ENCODE measurements at regions not wholly inside any gene's neighbourhood (a gene's known extent, or its start where the extent isn't known, plus 50 kb on each side); places are given as distances from the start of the nearest gene placed in this dataset.
A peak's percentile ranks its signal among the peaks of the same experiment; 100 is the strongest.
"Not testable (repeated sequence)": the region's sequence is repeated elsewhere in the genome, so short reads cannot be mapped to it uniquely, and the experiment has no call there.

DNA sequence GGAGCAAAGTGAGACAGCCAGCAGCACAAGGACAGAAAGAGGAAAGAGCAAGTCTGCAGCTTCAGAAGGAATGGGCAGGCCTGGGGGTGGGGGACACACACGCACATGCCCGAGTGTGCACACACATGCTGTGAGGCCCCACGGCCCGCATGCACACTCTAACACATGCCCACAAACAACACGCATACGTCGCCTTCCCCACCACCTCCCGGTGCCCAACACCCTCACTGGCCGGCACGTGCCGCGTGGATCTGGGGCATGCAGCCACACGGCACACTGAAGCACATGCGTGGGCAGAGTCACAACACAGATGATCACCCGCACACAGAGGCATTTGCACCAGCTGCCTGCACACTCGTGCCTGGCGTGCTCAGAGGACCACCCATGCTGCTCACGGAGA is 161.5 kb downstream of the GOLGA6L4 start:
- FAIRE-seq; H3K4me3 ChIP-seq (ENCODE audit: extremely low read depth in 1 of 4, insufficient read depth in 2 of 4, low read depth in 3 of 4, low read length in 4 of 4); H3K23ac ChIP-seq (ENCODE audit: insufficient read length); H3K4ac ChIP-seq (replicated peaks; ENCODE audit: insufficient read length, low read depth, low read length); H2BK15ac ChIP-seq (ENCODE audit: low read length); POLR2A ChIA-PET (ENCODE audit: partially characterized antibody); H3K4me2 ChIP-seq (ENCODE audit: insufficient read depth in 1 of 2, low read depth in 2 of 2, low read length in 2 of 2); H3K27ac ChIP-seq (ENCODE audit: low read depth, low read length); H3K23me2 ChIP-seq (ENCODE audit: low read depth, low read length); H3K56ac ChIP-seq (replicated peaks; ENCODE audit: insufficient read length, low read depth, low read length); H3K14ac ChIP-seq (ENCODE audit: insufficient read length); H4K91ac ChIP-seq (replicated peaks; ENCODE audit: insufficient read length, low read length); H3K36me3 ChIP-seq (ENCODE audit: control insufficient read depth in 2 of 4, insufficient read depth in 4 of 4, low read length in 3 of 4); H3K4me1 ChIP-seq (replicated peaks in 1 of 4; ENCODE audit: control insufficient read depth in 3 of 4, insufficient read depth in 4 of 4, low read length in 3 of 4); H3K18ac ChIP-seq (ENCODE audit: extremely low read depth, low read length); H4K20me1 ChIP-seq (replicated peaks in 1 of 2; ENCODE audit: control insufficient read depth in 1 of 2, insufficient read depth in 2 of 2, low read length in 2 of 2); H4K5ac ChIP-seq (ENCODE audit: insufficient read length, low read depth, low read length); H2AFZ ChIP-seq (ENCODE audit: low read length); CTCF ChIA-PET (ENCODE audit: partially characterized antibody); H2BK120ac ChIP-seq (replicated peaks; ENCODE audit: low read depth, low read length); H2BK20ac ChIP-seq (ENCODE audit: low read length); H3K79me1 ChIP-seq (ENCODE audit: low read depth, low read length); H2AK5ac ChIP-seq (ENCODE audit: low read depth, low read length); H3K27me3 ChIP-seq (replicated peaks in 1 of 4; ENCODE audit: control insufficient read depth in 3 of 4, extremely low read depth in 1 of 4, insufficient read depth in 3 of 4, low read length in 3 of 4); H4K8ac ChIP-seq (ENCODE audit: extremely low read depth, insufficient read depth, low read length); H3K9me3 ChIP-seq (ENCODE audit: insufficient read depth in 2 of 2, low read depth in 1 of 2, low read length in 1 of 2); H2BK5ac ChIP-seq (ENCODE audit: low read depth, low read length); H2BK12ac ChIP-seq (ENCODE audit: low read depth, low read length); H3K9ac ChIP-seq (replicated peaks in 1 of 4; ENCODE audit: extremely low read depth in 1 of 4, low read depth in 3 of 4, low read length in 3 of 4); H3K79me2 ChIP-seq (ENCODE audit: control insufficient read depth in 1 of 2, insufficient read depth in 2 of 2, low read length in 2 of 2): not testable (repeated sequence)
- 100% methylated on average over 7 of the region's 18 CpGs; no CpG with 5 or more reads in 1 of the 2 experiments for WGBS, 2 experiments (ENCODE audit: extremely low coverage in 1 of 2, insufficient coverage in 1 of 2, insufficient read length in 1 of 2, insufficient replicate concordance in 2 of 2, low coverage in 1 of 2, low lambda C conversion rate in 2 of 2, missing lambda C conversion rate in 1 of 2)
- peak in 1 of 2 experiments; percentile 39 for DNase-seq (ENCODE audit: low read depth in 1 of 2, low spot score in 2 of 2)

DNA sequence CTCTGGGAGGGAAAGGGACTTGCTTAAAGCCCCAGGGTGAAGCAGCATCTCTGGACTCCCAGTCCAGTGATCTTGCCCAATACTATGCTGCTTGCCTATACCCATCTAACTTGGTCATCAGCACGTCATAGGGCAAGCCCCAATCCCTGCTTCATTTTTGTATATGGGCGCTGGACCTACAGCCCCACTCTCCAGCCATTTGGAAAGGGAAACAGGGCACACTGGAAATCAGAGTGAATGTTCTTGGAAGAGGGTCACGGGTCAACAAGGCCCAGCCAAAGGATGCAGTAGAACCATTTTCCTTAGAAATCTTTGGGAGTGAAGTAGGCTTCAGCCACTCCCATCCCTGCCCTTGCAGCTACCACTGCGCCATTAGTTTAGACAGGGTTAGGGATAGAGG is 162.5 kb downstream of the GOLGA6L4 start:
- H4K20me1 ChIP-seq (replicated peaks in 1 of 2; ENCODE audit: control insufficient read depth in 1 of 2, insufficient read depth in 2 of 2, low read length in 2 of 2); H3K18ac ChIP-seq (ENCODE audit: extremely low read depth, low read length); H3K56ac ChIP-seq (replicated peaks; ENCODE audit: insufficient read length, low read depth, low read length); H3K36me3 ChIP-seq (ENCODE audit: control insufficient read depth in 2 of 4, insufficient read depth in 4 of 4, low read length in 3 of 4); H3K27ac ChIP-seq (ENCODE audit: low read depth, low read length); H3K4me3 ChIP-seq (ENCODE audit: extremely low read depth in 1 of 4, insufficient read depth in 2 of 4, low read depth in 3 of 4, low read length in 4 of 4); H3K4ac ChIP-seq (replicated peaks; ENCODE audit: insufficient read length, low read depth, low read length); H3K79me1 ChIP-seq (ENCODE audit: low read depth, low read length); H3K4me2 ChIP-seq (ENCODE audit: insufficient read depth in 1 of 2, low read depth in 2 of 2, low read length in 2 of 2); H2BK15ac ChIP-seq (ENCODE audit: low read length); H3K79me2 ChIP-seq (ENCODE audit: control insufficient read depth in 1 of 2, insufficient read depth in 2 of 2, low read length in 2 of 2); POLR2A ChIA-PET (ENCODE audit: partially characterized antibody); H2BK5ac ChIP-seq (ENCODE audit: low read depth, low read length); H4K8ac ChIP-seq (ENCODE audit: extremely low read depth, insufficient read depth, low read length); DNase-seq (ENCODE audit: low read depth in 1 of 2, low spot score in 2 of 2); H3K23me2 ChIP-seq (ENCODE audit: low read depth, low read length); H2AFZ ChIP-seq (ENCODE audit: low read length); H3K23ac ChIP-seq (ENCODE audit: insufficient read length); H2BK12ac ChIP-seq (ENCODE audit: low read depth, low read length); H2BK120ac ChIP-seq (replicated peaks; ENCODE audit: low read depth, low read length); H2AK5ac ChIP-seq (ENCODE audit: low read depth, low read length); FAIRE-seq; CTCF ChIA-PET (ENCODE audit: partially characterized antibody); H3K4me1 ChIP-seq (replicated peaks in 1 of 4; ENCODE audit: control insufficient read depth in 3 of 4, insufficient read depth in 4 of 4, low read length in 3 of 4); H3K14ac ChIP-seq (ENCODE audit: insufficient read length); H4K5ac ChIP-seq (ENCODE audit: insufficient read length, low read depth, low read length); H3K27me3 ChIP-seq (replicated peaks in 1 of 4; ENCODE audit: control insufficient read depth in 3 of 4, extremely low read depth in 1 of 4, insufficient read depth in 3 of 4, low read length in 3 of 4); H2BK20ac ChIP-seq (ENCODE audit: low read length); H3K9ac ChIP-seq (replicated peaks in 1 of 4; ENCODE audit: extremely low read depth in 1 of 4, low read depth in 3 of 4, low read length in 3 of 4); H4K91ac ChIP-seq (replicated peaks; ENCODE audit: insufficient read length, low read length): not testable (repeated sequence)
- WGBS, 2 experiments (ENCODE audit: extremely low coverage in 1 of 2, insufficient coverage in 1 of 2, insufficient read length in 1 of 2, insufficient replicate concordance in 2 of 2, low coverage in 1 of 2, low lambda C conversion rate in 2 of 2, missing lambda C conversion rate in 1 of 2): 79% methylated on average over 4 of the region's 4 CpGs; no CpG with 5 or more reads in 1 of the 2 experiments
- peaks cover 0 to 12% of the 10 kb centered on the region in 2 experiments; a peak in 2 of 4 replicates for H3K9me3 ChIP-seq (ENCODE audit: insufficient read depth in 2 of 2, low read depth in 1 of 2, low read length in 1 of 2)

Measured in H1 (cell line).